Small intestine (tissue), 7 donors: ENCODE measurements at regions not wholly inside any gene's neighbourhood (a gene's known extent, or its start where the extent isn't known, plus 50 kb on each side); places are given as distances from the start of the nearest gene placed in this dataset.

ENCODE experiments used
- DNase-seq, 2 donors: peaks; one replicate each; pipeline versions ENCODE4 v3.0.0 to v3.0.0-alpha.2; 2013
- FAIRE-seq: peaks from 2 replicates; lab custom pipeline; 2012; peaks lifted over from hg19 to GRCh38; lab: Jason Lieb, UNC
- H3K27ac ChIP-seq, 3 donors: one replicate each; pipeline ENCODE4 v1.5.1; 2013; ENCODE audit warnings: low read length in 2 of 3, mild to moderate bottlenecking in 2 of 3, control low read depth in 1 of 3, inconsistent platforms in 1 of 3, low read depth in 1 of 3, moderate library complexity in 1 of 3
- H3K27me3 ChIP-seq, 3 donors: one replicate each; pipeline ENCODE4 v1.6.1; 2013; ENCODE audit warnings: low read length in 3 of 3, inconsistent platforms in 1 of 3; ENCODE audit not compliant: control insufficient read depth in 3 of 3, insufficient read depth in 3 of 3
- H3K36me3 ChIP-seq, 3 donors: one replicate each; pipeline ENCODE4 v1.6.1; 2013; ENCODE audit warnings: low read length in 3 of 3, inconsistent platforms in 1 of 3, low read depth in 1 of 3, mild to moderate bottlenecking in 1 of 3, moderate library complexity in 1 of 3; ENCODE audit not compliant: control insufficient read depth in 3 of 3, insufficient read depth in 2 of 3
- H3K4me1 ChIP-seq, 3 donors: one replicate each; pipeline ENCODE4 v1.6.1; 2013; ENCODE audit warnings: low read length in 2 of 3, inconsistent platforms in 1 of 3, low read depth in 1 of 3, mild to moderate bottlenecking in 1 of 3, moderate library complexity in 1 of 3; ENCODE audit not compliant: control insufficient read depth in 3 of 3, insufficient read depth in 2 of 3
- H3K4me3 ChIP-seq, 3 donors: one replicate each; pipeline ENCODE4 v1.5.1; 2013; ENCODE audit warnings: low read length in 3 of 3, control low read depth in 1 of 3, inconsistent platforms in 1 of 3, low read depth in 1 of 3, mild to moderate bottlenecking in 1 of 3, moderate library complexity in 1 of 3
- H3K9me3 ChIP-seq, 2 donors: one replicate each; pipeline ENCODE4 v1.6.1; 2013; ENCODE audit warnings: low read depth in 1 of 2, low read length in 1 of 2; ENCODE audit not compliant: control insufficient read depth in 2 of 2, insufficient read depth in 1 of 2
- WGBS, 3 donors: extraction: QIAGEN DNeasy Blood & Tissue Kit; methylation state at CpG; one replicate each; pipeline ENCODE4 v1.1.7; 2013; 5-methylcytosine and 5-hydroxymethylcytosine counted together
- donor health status: healthy with polysubstance abuse.
- donor health status: control.
- donor health status: control.
- donor health status: Bipolar disorder and iron deficiency.
- donor health status: healthy.

GRCh38 chr6:168721571-168721970 is 280.6 kb downstream of the SMOC2 start:
- DNase-seq (no peak), FAIRE-seq (no peak)
- H3K27me3 ChIP-seq = no peaks in the 10 kb centered on the region
- no peak overlapping the region for H3K4me3 ChIP-seq
- no peaks in the 10 kb centered on the region for H3K36me3 ChIP-seq
- no peaks in the 10 kb centered on the region for H3K4me1 ChIP-seq
- H3K9me3 ChIP-seq = peaks cover 0 to 6% of the 10 kb centered on the region in 2 donors
- no peak overlapping the region for H3K27ac ChIP-seq
- WGBS, 3 donors = 74 to 84% (median 75%) methylated on average over 6 of the region's 6 CpGs

GRCh38 chr6:168719901-168720300 is 278.9 kb downstream of the SMOC2 start:
- 77 to 88% (median 79%) methylated on average over 5 of the region's 5 CpGs for WGBS, 3 donors
- Histone ChIP-seq H3K9me3 (peaks cover 0 to 6% of the 10 kb centered on the region in 2 donors), H3K27ac (no peak overlapping the region), H3K4me3 (no peak overlapping the region), H3K27me3 (no peaks in the 10 kb centered on the region), H3K4me1 (no peaks in the 10 kb centered on the region), H3K36me3 (no peaks in the 10 kb centered on the region)
- no peak for FAIRE-seq
- DNase-seq = no peak

GRCh38 chr6:168718821-168719475 is 278.0 kb downstream of the SMOC2 start:
- DNase-seq (no peak), FAIRE-seq (no peak)
- Histone ChIP-seq H3K36me3 (no peaks in the 10 kb centered on the region), H3K27me3 (no peaks in the 10 kb centered on the region), H3K4me3 (no peak overlapping the region), H3K9me3 (peaks cover 0 to 3% of the 10 kb centered on the region in 2 donors), H3K4me1 (no peaks in the 10 kb centered on the region), H3K27ac (no peak overlapping the region)
- WGBS, 3 donors = 91 to 93% (median 93%) methylated on average over 14 of the region's 14 CpGs
